ENCODE measurements at regions not wholly inside any gene's neighbourhood (a gene's known extent, or its start where the extent isn't known, plus 50 kb on each side); places are given as distances from the start of the nearest gene placed in this dataset.

DNA sequence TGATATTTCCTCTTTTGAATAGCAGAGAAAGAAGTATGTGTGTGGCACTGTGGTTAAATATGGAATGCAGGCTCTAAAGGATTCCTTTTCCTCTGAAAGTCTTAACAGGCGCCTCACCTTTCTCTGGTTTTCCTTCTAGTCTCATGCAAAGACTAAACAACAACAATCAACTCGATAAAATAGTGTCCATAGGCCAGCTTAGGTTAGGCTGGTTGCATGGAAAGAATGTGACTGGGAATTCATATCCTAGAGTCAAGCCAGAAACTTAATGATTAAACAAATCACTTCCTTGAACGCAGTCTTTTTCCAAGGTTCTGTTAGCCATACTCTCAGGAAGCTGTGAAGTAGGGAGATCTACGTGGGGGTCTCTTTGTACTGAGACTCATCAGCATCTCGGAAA lies 800.8 kb upstream of the ID2 start:
- no TSS peak for BruUV-seq (replicated peaks)
- no peak for DNase-seq (ENCODE audit: low spot score)
- Histone ChIP-seq H3K9me3 (ENCODE audit: low read depth, low read length, poor library complexity, severe bottlenecking) (no peaks in the 10 kb centered on the region), H3K36me3 (ENCODE audit: insufficient read depth, low read length, poor library complexity, severe bottlenecking) (no peaks in the 10 kb centered on the region), H3K4me3 (ENCODE audit: low read depth, low read length, poor library complexity, severe bottlenecking) (no peak overlapping the region), H3K4me1 (ENCODE audit: insufficient read depth, low read length, poor library complexity, severe bottlenecking) (no peaks in the 10 kb centered on the region), H3K27me3 (replicated peaks; ENCODE audit: insufficient read depth, low read depth, low read length, poor library complexity) (no peaks in the 10 kb centered on the region), H3K27ac (ENCODE audit: low read depth, low read length, poor library complexity, severe bottlenecking) (no peak overlapping the region)
- intact Hi-C loops (cut with micrococcal nuclease; ENCODE audit: unreplicated experiment): no loop called here
- CTCF ChIA-PET: no interaction called here
- POLR2A ChIA-PET (ENCODE audit: low non-redundant PET): no interaction called here
- TF ChIP-seq CTCF (conservative IDR thresholded peaks at IDR 0.05; ENCODE audit: low read depth, low read length) (no peak), EZH2 (IDR thresholded peaks at IDR 0.05; ENCODE audit: borderline replicate concordance, low read depth, low read length, poor library complexity, severe bottlenecking) (no peak)

DNA sequence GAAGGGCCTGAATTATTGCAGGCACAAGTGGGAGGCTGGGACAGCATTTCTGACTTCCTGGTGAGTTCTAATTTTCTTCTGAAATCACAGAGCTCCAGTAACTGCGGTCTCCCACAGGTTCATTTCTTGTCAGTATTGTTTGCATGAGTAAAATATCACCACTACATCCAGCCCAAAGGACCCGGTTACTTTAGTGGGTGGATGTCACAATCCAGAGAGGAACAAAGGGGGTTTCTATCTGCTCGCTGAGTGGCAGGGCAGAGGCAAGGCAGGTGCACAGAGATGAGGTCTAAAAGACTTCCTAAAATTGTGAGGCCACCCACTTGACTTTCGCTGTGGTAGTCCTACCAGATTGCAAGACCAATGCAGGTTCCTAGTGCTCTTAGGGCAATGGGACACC lies 800.4 kb upstream of the ID2 start:
- Histone ChIP-seq H3K36me3 (ENCODE audit: insufficient read depth, low read length, poor library complexity, severe bottlenecking) (no peaks in the 10 kb centered on the region), H3K4me1 (ENCODE audit: insufficient read depth, low read length, poor library complexity, severe bottlenecking) (no peaks in the 10 kb centered on the region), H3K27ac (ENCODE audit: low read depth, low read length, poor library complexity, severe bottlenecking) (no peak overlapping the region), H3K4me3 (ENCODE audit: low read depth, low read length, poor library complexity, severe bottlenecking) (no peak overlapping the region), H3K9me3 (ENCODE audit: low read depth, low read length, poor library complexity, severe bottlenecking) (no peaks in the 10 kb centered on the region), H3K27me3 (replicated peaks; ENCODE audit: insufficient read depth, low read depth, low read length, poor library complexity) (no peaks in the 10 kb centered on the region)
- ChIA-PET POLR2A (ENCODE audit: low non-redundant PET) (no interaction called here), CTCF (no interaction called here)
- TF ChIP-seq CTCF (conservative IDR thresholded peaks at IDR 0.05; ENCODE audit: low read depth, low read length) (no peak), EZH2 (IDR thresholded peaks at IDR 0.05; ENCODE audit: borderline replicate concordance, low read depth, low read length, poor library complexity, severe bottlenecking) (no peak)
- no TSS peak for BruUV-seq (replicated peaks)
- DNase-seq (ENCODE audit: low spot score): no peak
- intact Hi-C loops (cut with micrococcal nuclease; ENCODE audit: unreplicated experiment): no loop called here

GRCh38 chr2:7882296-7882695 lies 799.6 kb upstream of the ID2 start:
- ChIA-PET POLR2A (ENCODE audit: low non-redundant PET) (no interaction called here), CTCF (no interaction called here)

More at GRCh38 chr2:7882296-7882695, 799.6 kb upstream of the ID2 start:
- Histone ChIP-seq H3K4me3 (ENCODE audit: low read depth, low read length, poor library complexity, severe bottlenecking) (no peak overlapping the region), H3K4me1 (ENCODE audit: insufficient read depth, low read length, poor library complexity, severe bottlenecking) (no peaks in the 10 kb centered on the region), H3K27ac (ENCODE audit: low read depth, low read length, poor library complexity, severe bottlenecking) (no peak overlapping the region), H3K36me3 (ENCODE audit: insufficient read depth, low read length, poor library complexity, severe bottlenecking) (no peaks in the 10 kb centered on the region), H3K27me3 (replicated peaks; ENCODE audit: insufficient read depth, low read depth, low read length, poor library complexity) (no peaks in the 10 kb centered on the region), H3K9me3 (ENCODE audit: low read depth, low read length, poor library complexity, severe bottlenecking) (no peaks in the 10 kb centered on the region)
- no peak for DNase-seq (ENCODE audit: low spot score)
- intact Hi-C loops (cut with micrococcal nuclease; ENCODE audit: unreplicated experiment): no loop called here
- TF ChIP-seq CTCF (conservative IDR thresholded peaks at IDR 0.05; ENCODE audit: low read depth, low read length) (no peak), EZH2 (IDR thresholded peaks at IDR 0.05; ENCODE audit: borderline replicate concordance, low read depth, low read length, poor library complexity, severe bottlenecking) (no peak)
- BruUV-seq (replicated peaks): no TSS peak
